ENCODE measurements at regions not wholly inside any gene's neighbourhood (a gene's known extent, or its start where the extent isn't known, plus 50 kb on each side); places are given as distances from the start of the nearest gene placed in this dataset.

DNA sequence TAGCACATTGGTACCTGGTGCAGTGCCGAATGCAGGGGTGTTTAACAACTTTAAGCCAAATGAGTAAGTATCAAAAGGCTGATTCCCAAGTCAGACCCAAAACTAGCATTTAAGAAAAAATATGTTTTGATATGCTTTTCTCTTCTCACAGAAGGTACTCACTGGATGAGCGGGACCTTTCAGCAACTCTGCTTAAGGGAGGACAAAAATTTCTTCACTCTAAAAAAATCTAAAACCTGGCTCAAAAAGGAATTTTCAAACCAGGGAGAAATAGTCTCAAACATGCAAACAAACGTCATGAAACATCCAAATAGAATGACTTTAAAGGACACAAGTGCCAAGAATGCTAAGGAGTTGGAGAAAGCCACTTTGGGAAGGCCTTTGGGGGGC is 962.1 kb downstream of the KCNMA1 start:
- Histone ChIP-seq H3K27ac (ENCODE audit: insufficient read depth, low read depth, low read length, poor library complexity, severe bottlenecking) (no peak overlapping the region), H3K36me3 (ENCODE audit: control insufficient read depth, insufficient read depth, low read length) (no peaks in the 10 kb centered on the region), H3K4me1 (ENCODE audit: control insufficient read depth, insufficient read depth, low read length) (no peaks in the 10 kb centered on the region), H3K9me3 (ENCODE audit: control insufficient read depth, low read length) (no peaks in the 10 kb centered on the region), H3K4me3 (ENCODE audit: insufficient read depth, low read depth, low read length) (no peak overlapping the region), H3K27me3 (ENCODE audit: control insufficient read depth, insufficient read depth, low read length, poor library complexity, severe bottlenecking) (no peaks in the 10 kb centered on the region)
- 84 to 86% methylated on average over 3 of the region's 3 CpGs for WGBS, 2 experiments

DNA sequence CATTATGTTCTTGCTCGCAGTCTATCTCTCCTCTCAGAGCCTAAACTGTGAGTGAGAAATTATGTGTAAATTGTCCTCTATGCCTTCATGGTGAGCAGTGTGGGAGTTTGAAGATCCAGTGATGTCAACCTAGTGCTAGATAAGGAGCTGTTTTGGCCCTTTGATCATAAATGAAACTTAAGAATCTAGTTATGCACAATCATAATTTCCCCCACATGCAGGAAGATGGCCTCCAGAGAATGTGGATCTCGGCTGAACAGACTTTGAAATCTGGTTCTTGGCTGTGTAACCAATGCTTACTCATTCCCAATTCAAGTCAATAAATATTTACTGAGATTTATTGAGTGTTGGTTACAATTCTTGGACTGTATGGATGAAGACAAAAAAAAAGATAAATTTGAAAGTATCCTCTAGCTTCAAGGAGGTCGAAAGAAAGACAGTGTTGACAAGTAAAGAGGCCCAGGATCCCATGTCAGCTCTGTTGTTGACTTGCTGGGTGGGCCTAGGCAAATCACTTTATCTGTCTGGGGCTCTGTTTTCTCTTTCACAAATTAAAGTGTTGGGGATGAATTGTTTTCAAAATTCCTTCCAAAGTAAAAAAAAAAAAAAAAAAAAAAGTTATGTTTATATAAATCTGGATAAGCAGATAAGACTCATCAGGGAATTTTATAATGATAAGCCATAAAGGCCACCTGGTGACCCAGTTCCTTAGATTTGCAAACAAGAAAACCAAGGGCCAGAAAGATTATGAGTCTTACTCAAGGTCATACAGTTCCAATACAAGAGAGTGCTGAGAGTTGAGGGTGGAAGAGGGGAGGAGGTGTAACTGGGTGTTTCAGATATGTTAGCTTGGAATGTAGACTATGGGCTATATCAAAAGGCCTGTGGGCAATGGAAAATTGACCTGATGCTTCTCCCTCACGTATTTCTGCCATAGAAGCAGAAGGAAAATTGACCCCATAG is 969.9 kb downstream of the KCNMA1 start:
- 90 to 93% methylated on average over 4 of the region's 4 CpGs for WGBS, 2 experiments
- Histone ChIP-seq H3K9me3 (ENCODE audit: control insufficient read depth, low read length) (no peaks in the 10 kb centered on the region), H3K4me1 (ENCODE audit: control insufficient read depth, insufficient read depth, low read length) (no peaks in the 10 kb centered on the region), H3K27me3 (ENCODE audit: control insufficient read depth, insufficient read depth, low read length, poor library complexity, severe bottlenecking) (no peaks in the 10 kb centered on the region), H3K36me3 (ENCODE audit: control insufficient read depth, insufficient read depth, low read length) (no peaks in the 10 kb centered on the region), H3K27ac (ENCODE audit: insufficient read depth, low read depth, low read length, poor library complexity, severe bottlenecking) (no peak overlapping the region), H3K4me3 (ENCODE audit: insufficient read depth, low read depth, low read length) (no peak overlapping the region)

- Histone ChIP-seq H3K9me3 (ENCODE audit: control insufficient read depth, low read length) (no peaks in the 10 kb centered on the region), H3K27me3 (ENCODE audit: control insufficient read depth, insufficient read depth, low read length, poor library complexity, severe bottlenecking) (no peaks in the 10 kb centered on the region), H3K27ac (ENCODE audit: insufficient read depth, low read depth, low read length, poor library complexity, severe bottlenecking) (no peak overlapping the region), H3K36me3 (ENCODE audit: control insufficient read depth, insufficient read depth, low read length) (no peaks in the 10 kb centered on the region), H3K4me3 (ENCODE audit: insufficient read depth, low read depth, low read length) (no peak overlapping the region), H3K4me1 (ENCODE audit: control insufficient read depth, insufficient read depth, low read length) (no peaks in the 10 kb centered on the region)
- 100% methylated on average over 1 of the region's 1 CpG for WGBS, 2 experiments
Observed at GRCh38 chr10:76666891-76667290, 970.7 kb downstream of the KCNMA1 start.

- whole genome bisulfite sequencing, 2 experiments = 92 to 100% methylated on average over 1 of the region's 4 CpGs
- Histone ChIP-seq H3K27ac (ENCODE audit: insufficient read depth, low read depth, low read length, poor library complexity, severe bottlenecking) (no peak overlapping the region), H3K27me3 (ENCODE audit: control insufficient read depth, insufficient read depth, low read length, poor library complexity, severe bottlenecking) (no peaks in the 10 kb centered on the region), H3K4me1 (ENCODE audit: control insufficient read depth, insufficient read depth, low read length) (no peaks in the 10 kb centered on the region), H3K4me3 (ENCODE audit: insufficient read depth, low read depth, low read length) (no peak overlapping the region), H3K36me3 (ENCODE audit: control insufficient read depth, insufficient read depth, low read length) (no peaks in the 10 kb centered on the region), H3K9me3 (ENCODE audit: control insufficient read depth, low read length) (no peaks in the 10 kb centered on the region)
Observed at GRCh38 chr10:76665029-76665428, 972.6 kb downstream of the KCNMA1 start.

DNA sequence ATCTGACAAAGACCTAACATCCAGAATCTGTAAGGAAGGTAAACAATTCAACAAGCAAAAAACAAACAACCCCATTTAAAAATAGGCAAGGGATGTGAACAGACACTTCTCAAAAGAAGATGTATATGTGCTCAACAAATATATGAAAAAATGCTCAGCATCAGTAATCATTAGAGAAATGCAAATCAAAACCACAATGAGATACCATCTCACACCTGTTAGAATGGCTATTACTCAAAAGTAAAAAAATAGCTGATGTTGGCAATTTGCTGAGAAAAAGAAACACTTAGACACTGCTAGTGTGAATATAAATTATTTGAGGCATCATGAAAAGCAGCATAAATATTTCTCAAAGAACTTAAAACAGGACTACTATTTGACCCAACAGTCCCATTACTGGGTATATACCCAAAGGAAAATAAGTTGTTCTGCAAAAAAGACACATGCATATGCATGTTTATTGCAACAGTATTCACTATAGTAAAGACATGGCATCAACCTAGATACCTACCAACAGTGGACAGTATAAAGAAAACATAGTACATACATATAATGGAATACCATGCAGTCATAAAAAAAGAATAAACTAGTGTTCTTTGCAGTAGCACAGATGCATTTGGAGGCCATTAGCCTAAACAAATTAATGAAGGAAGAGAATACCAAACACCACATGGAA is 980.1 kb downstream of the KCNMA1 start:
- no peaks in the 10 kb centered on the region for H3K4me1 ChIP-seq (ENCODE audit: control insufficient read depth, insufficient read depth, low read length)
- no peaks in the 10 kb centered on the region for H3K9me3 ChIP-seq (ENCODE audit: control insufficient read depth, low read length)
- H3K27me3 ChIP-seq (ENCODE audit: control insufficient read depth, insufficient read depth, low read length, poor library complexity, severe bottlenecking) = no peaks in the 10 kb centered on the region
- H3K36me3 ChIP-seq (ENCODE audit: control insufficient read depth, insufficient read depth, low read length) = no peaks in the 10 kb centered on the region
- H3K4me3 ChIP-seq (ENCODE audit: insufficient read depth, low read depth, low read length) = no peak overlapping the region
- H3K27ac ChIP-seq (ENCODE audit: insufficient read depth, low read depth, low read length, poor library complexity, severe bottlenecking) = no peak overlapping the region

DNA sequence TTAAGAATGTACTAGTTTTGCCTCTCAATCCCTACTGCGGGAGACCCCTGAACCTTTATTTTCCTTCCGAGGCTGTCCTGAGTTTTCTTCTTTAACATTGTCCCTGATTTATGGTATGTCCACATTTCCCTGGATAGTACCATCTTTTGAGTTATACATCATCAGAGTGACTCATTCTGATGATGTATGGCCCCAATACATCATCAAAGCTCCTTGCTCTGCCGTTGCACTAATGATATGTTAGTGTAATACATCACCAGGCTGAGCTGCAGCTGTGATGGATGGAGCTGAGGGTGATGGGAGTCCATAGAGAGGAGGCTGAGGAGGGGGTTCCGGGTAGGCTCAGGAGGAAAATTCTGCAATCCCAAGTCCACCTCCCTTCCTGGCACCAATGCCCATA is 986.5 kb downstream of the KCNMA1 start:
- Histone ChIP-seq H3K9me3 (ENCODE audit: control insufficient read depth, low read length) (no peaks in the 10 kb centered on the region), H3K4me3 (ENCODE audit: insufficient read depth, low read depth, low read length) (no peak overlapping the region), H3K27me3 (ENCODE audit: control insufficient read depth, insufficient read depth, low read length, poor library complexity, severe bottlenecking) (no peaks in the 10 kb centered on the region), H3K4me1 (ENCODE audit: control insufficient read depth, insufficient read depth, low read length) (no peaks in the 10 kb centered on the region), H3K27ac (ENCODE audit: insufficient read depth, low read depth, low read length, poor library complexity, severe bottlenecking) (no peak overlapping the region), H3K36me3 (ENCODE audit: control insufficient read depth, insufficient read depth, low read length) (no peaks in the 10 kb centered on the region)
- WGBS, 2 experiments = 94 to 95% methylated on average over 3 to 4 of the region's 4 CpGs

GRCh38 chr10:76649723-76650127 is 987.9 kb downstream of the KCNMA1 start:
- Histone ChIP-seq H3K27ac (ENCODE audit: insufficient read depth, low read depth, low read length, poor library complexity, severe bottlenecking) (no peak overlapping the region), H3K9me3 (ENCODE audit: control insufficient read depth, low read length) (no peaks in the 10 kb centered on the region), H3K4me3 (ENCODE audit: insufficient read depth, low read depth, low read length) (no peak overlapping the region), H3K36me3 (ENCODE audit: control insufficient read depth, insufficient read depth, low read length) (no peaks in the 10 kb centered on the region), H3K4me1 (ENCODE audit: control insufficient read depth, insufficient read depth, low read length) (no peaks in the 10 kb centered on the region), H3K27me3 (ENCODE audit: control insufficient read depth, insufficient read depth, low read length, poor library complexity, severe bottlenecking) (no peaks in the 10 kb centered on the region)
- whole genome bisulfite sequencing, 2 experiments = 76 to 79% methylated on average over 2 to 3 of the region's 3 CpGs

DNA sequence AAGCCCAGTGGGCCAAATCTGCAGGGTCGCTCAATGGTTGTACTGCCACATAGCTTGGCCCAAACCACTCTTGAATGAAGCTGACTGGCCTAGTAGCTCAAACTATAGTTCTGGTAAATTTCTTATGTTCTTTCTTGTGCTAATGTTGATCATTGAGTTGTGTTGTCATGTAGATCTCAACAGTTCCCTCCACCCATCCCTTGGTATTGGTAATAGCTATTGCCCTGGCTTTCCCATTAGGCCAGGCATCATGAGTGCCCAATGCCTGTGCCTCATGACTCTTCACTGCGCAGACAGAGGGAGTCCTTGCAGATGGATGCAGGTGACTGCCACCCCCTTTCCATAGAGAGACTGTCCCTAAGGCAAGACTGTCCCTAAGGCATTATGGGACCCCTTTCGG is 988.4 kb downstream of the KCNMA1 start:
- WGBS, 2 experiments = 92 to 95% methylated on average over 3 of the region's 3 CpGs
- no peak overlapping the region for H3K27ac ChIP-seq (ENCODE audit: insufficient read depth, low read depth, low read length, poor library complexity, severe bottlenecking)
- no peak overlapping the region for H3K4me3 ChIP-seq (ENCODE audit: insufficient read depth, low read depth, low read length)
- H3K36me3 ChIP-seq (ENCODE audit: control insufficient read depth, insufficient read depth, low read length) = no peaks in the 10 kb centered on the region
- no peaks in the 10 kb centered on the region for H3K27me3 ChIP-seq (ENCODE audit: control insufficient read depth, insufficient read depth, low read length, poor library complexity, severe bottlenecking)
- no peaks in the 10 kb centered on the region for H3K4me1 ChIP-seq (ENCODE audit: control insufficient read depth, insufficient read depth, low read length)
- H3K9me3 ChIP-seq (ENCODE audit: control insufficient read depth, low read length) = no peaks in the 10 kb centered on the region

- Histone ChIP-seq H3K9me3 (ENCODE audit: control insufficient read depth, low read length) (no peaks in the 10 kb centered on the region), H3K27ac (ENCODE audit: insufficient read depth, low read depth, low read length, poor library complexity, severe bottlenecking) (no peak overlapping the region), H3K4me3 (ENCODE audit: insufficient read depth, low read depth, low read length) (no peak overlapping the region), H3K36me3 (ENCODE audit: control insufficient read depth, insufficient read depth, low read length) (no peaks in the 10 kb centered on the region), H3K4me1 (ENCODE audit: control insufficient read depth, insufficient read depth, low read length) (no peaks in the 10 kb centered on the region), H3K27me3 (ENCODE audit: control insufficient read depth, insufficient read depth, low read length, poor library complexity, severe bottlenecking) (no peaks in the 10 kb centered on the region)
- WGBS, 2 experiments = 93 to 97% methylated on average over 2 of the region's 2 CpGs
Observed at GRCh38 chr10:76647301-76647700, 990.3 kb downstream of the KCNMA1 start.

GRCh38 chr10:76645341-76645740 is 992.3 kb downstream of the KCNMA1 start:
- Histone ChIP-seq H3K27me3 (ENCODE audit: control insufficient read depth, insufficient read depth, low read length, poor library complexity, severe bottlenecking) (no peaks in the 10 kb centered on the region), H3K4me1 (ENCODE audit: control insufficient read depth, insufficient read depth, low read length) (no peaks in the 10 kb centered on the region), H3K36me3 (ENCODE audit: control insufficient read depth, insufficient read depth, low read length) (no peaks in the 10 kb centered on the region), H3K27ac (ENCODE audit: insufficient read depth, low read depth, low read length, poor library complexity, severe bottlenecking) (no peak overlapping the region), H3K9me3 (ENCODE audit: control insufficient read depth, low read length) (no peaks in the 10 kb centered on the region), H3K4me3 (ENCODE audit: insufficient read depth, low read depth, low read length) (no peak overlapping the region)
- WGBS, 2 experiments = 80 to 91% methylated on average over 3 of the region's 3 CpGs

Data from ectodermal cell (in vitro differentiated cells).